Neural cell (in vitro differentiated cells): ENCODE measurements at regions not wholly inside any gene's neighbourhood (a gene's known extent, or its start where the extent isn't known, plus 50 kb on each side); places are given as distances from the start of the nearest gene placed in this dataset.

Experiments
- CTCF ChIP-seq: fragments of 450-650 bp; IDR thresholded peaks from 2 replicates; pipeline ENCODE4 v1.5.1; 2014; ENCODE audit warnings: antibody characterized with exemption, mild to moderate bottlenecking, moderate library complexity; ENCODE audit not compliant: poor library complexity, severe bottlenecking
- EP300 ChIP-seq: fragments of 450-650 bp; conservative IDR thresholded peaks from 2 replicates; pipeline ENCODE4 v1.6.1; 2014; ENCODE audit warnings: antibody characterized with exemption, mild to moderate bottlenecking, moderate library complexity; ENCODE audit not compliant: poor library complexity, severe bottlenecking
- EZH2 ChIP-seq: fragments of 200-600, 300-800 bp; shearing (Covaris generic), sonication (generic); IDR thresholded peaks from 2 replicates; pipeline ENCODE4 v1.6.1; 2014; ENCODE audit warnings: antibody characterized with exemption, low read length, borderline replicate concordance, mild to moderate bottlenecking; ENCODE audit not compliant: insufficient read depth, poor library complexity, severe bottlenecking
- MXI1 ChIP-seq: fragments of 450-650 bp; conservative IDR thresholded peaks from 2 replicates; pipeline ENCODE4 v1.6.1; 2014; ENCODE audit warnings: antibody characterized with exemption, mild to moderate bottlenecking; ENCODE audit not compliant: poor library complexity, severe bottlenecking
- POLR2AphosphoS5 ChIP-seq: IDR thresholded peaks from 2 replicates; pipeline ENCODE4 v1.6.1; 2012
- RAD21 ChIP-seq: fragments of 450-650 bp; conservative IDR thresholded peaks from 2 replicates; pipeline ENCODE4 v1.6.1; 2014; ENCODE audit warnings: antibody characterized with exemption, mild to moderate bottlenecking, moderate library complexity
- REST ChIP-seq: IDR thresholded peaks from 2 replicates; pipeline ENCODE4 v1.6.1; 2012; ENCODE audit warnings: borderline replicate concordance
- SMC3 ChIP-seq: fragments of 450-650 bp; conservative IDR thresholded peaks from 2 replicates; pipeline ENCODE4 v1.6.1; 2014; ENCODE audit warnings: antibody characterized with exemption, mild to moderate bottlenecking, moderate library complexity; ENCODE audit not compliant: poor library complexity
- TAF1 ChIP-seq: IDR thresholded peaks from 2 replicates; pipeline ENCODE4 v1.6.1; 2012; ENCODE audit warnings: low read depth

GRCh38 chr4:24219209-24219608, 329.4 kb upstream of the PPARGC1A start:
- TF ChIP-seq EZH2 (no peak), CTCF (no peak), POLR2AphosphoS5 (no peak), RAD21 (no peak), MXI1 (no peak), SMC3 (no peak), REST (no peak), EP300 (no peak), TAF1 (no peak)
